ENCODE measurements at regions not wholly inside any gene's neighbourhood (a gene's known extent, or its start where the extent isn't known, plus 50 kb on each side); places are given as distances from the start of the nearest gene placed in this dataset.

- no peaks in the 10 kb centered on the region for H3K36me3 ChIP-seq (ENCODE audit: control insufficient read depth in 2 of 2, extremely low read depth in 1 of 2, insufficient read depth in 2 of 2, low read length in 2 of 2)
- H3K9me3 ChIP-seq (replicated peaks; ENCODE audit: control insufficient read depth, insufficient read depth, low read length) = peaks cover 6% of the 10 kb centered on the region
- no peak overlapping the region for H3K4me3 ChIP-seq (replicated peaks in 1 of 3; ENCODE audit: insufficient read depth in 1 of 3, low read depth in 1 of 3, low read length in 3 of 3)
- H2AFZ ChIP-seq (ENCODE audit: low read depth, low read length) = no peak overlapping the region
- H3K27me3 ChIP-seq (ENCODE audit: control insufficient read depth in 2 of 2, insufficient read depth in 2 of 2, low read length in 2 of 2) = no peaks in the 10 kb centered on the region
- no peak for TF ChIP-seq CTCF (IDR thresholded peaks at IDR 0.05; ENCODE audit: extremely low read depth in 1 of 2, insufficient read depth in 1 of 2, low read depth in 1 of 2, low read length in 2 of 2)
- TF ChIP-seq GATA2 (IDR thresholded peaks at IDR 0.05; ENCODE audit: insufficient read depth, insufficient read length, low read depth, low read length) = no peak
- TF ChIP-seq EZH2 (IDR thresholded peaks at IDR 0.05; ENCODE audit: borderline replicate concordance, low read depth, low read length, severe bottlenecking) = no peak
- TF ChIP-seq FOS (IDR thresholded peaks at IDR 0.05; ENCODE audit: borderline replicate concordance, insufficient read depth, low read length) = no peak
- no peak for TF ChIP-seq POLR2A (IDR thresholded peaks at IDR 0.05; ENCODE audit: low read depth, low read length)
- no peak for TF ChIP-seq MAX (IDR thresholded peaks at IDR 0.05; ENCODE audit: insufficient read depth, insufficient read length)
- no peak for TF ChIP-seq POLR2AphosphoS5 (IDR thresholded peaks at IDR 0.05; ENCODE audit: insufficient read depth, low read depth, low read length)
- no peak for TF ChIP-seq MYC (IDR thresholded peaks at IDR 0.05; ENCODE audit: low read depth, low read length)
- no peak for TF ChIP-seq JUN (IDR thresholded peaks at IDR 0.05; ENCODE audit: borderline replicate concordance, insufficient read depth, insufficient read length, low read depth)
- BruUV-seq (replicated peaks) = no TSS peak
- POLR2A ChIA-PET = no interaction called here
- H3K4me1 ChIP-seq (ENCODE audit: control insufficient read depth, extremely low read depth, insufficient read depth, low read length) = no peaks in the 10 kb centered on the region
- H3K9ac ChIP-seq (replicated peaks; ENCODE audit: extremely low read depth, insufficient read depth, low read length) = no peak overlapping the region
- H3K79me2 ChIP-seq (ENCODE audit: control insufficient read depth, insufficient read depth, low read length) = no peaks in the 10 kb centered on the region
- no peaks in the 10 kb centered on the region for H3K9me1 ChIP-seq (replicated peaks; ENCODE audit: control insufficient read depth, extremely low read depth, insufficient read depth, low read length)
- intact Hi-C loops (cut with micrococcal nuclease) (no loop called here), dilution Hi-C loops (cut with MboI; ENCODE audit: extremely low pct_ligation_motif_present, low sequenced_read_pairs) (no loop called here)
- DNase-seq (ENCODE audit: low read depth, low spot score) = no peak
- CTCF ChIA-PET = no interaction called here
- no peak overlapping the region for H3K4me2 ChIP-seq (ENCODE audit: insufficient read depth, low read length)
- H4K20me1 ChIP-seq (replicated peaks; ENCODE audit: control insufficient read depth, extremely low read depth, insufficient read depth, low read length) = no peaks in the 10 kb centered on the region
- FAIRE-seq = no peak
- no peak overlapping the region for H3K27ac ChIP-seq (ENCODE audit: insufficient read depth, low read depth, low read length)
Measured at GRCh38 chr15:86004061-86004460, 75.6 kb upstream of the AGBL1 start.

Measured in endothelial cell of umbilical vein (primary cell).